HG03460 (cell line): ENCODE measurements at regions not wholly inside any gene's neighbourhood (a gene's known extent, or its start where the extent isn't known, plus 50 kb on each side); places are given as distances from the start of the nearest gene placed in this dataset.
"Not testable (repeated sequence)": the region's sequence is repeated elsewhere in the genome, so short reads cannot be mapped to it uniquely, and the experiment has no call there.

Experiments used
- ATAC-seq: cut with Tn5 transposase; IDR thresholded peaks from one replicate; pipeline ENCODE4 v1.9.1; 2021; ENCODE audit not compliant: unreplicated experiment

GRCh38 chr17:27090450-27091042, 203.4 kb upstream of the WSB1 start:
- ATAC-seq: not testable (repeated sequence)

- no peak for ATAC-seq
These were observed 202.8 kb upstream of the WSB1 start for GRCh38 chr17:27091043-27091497.

GRCh38 chr17:27094179-27094578, 199.7 kb upstream of the WSB1 start:
- not testable (repeated sequence) for ATAC-seq

GRCh38 chr17:27095821-27096220, 198.1 kb upstream of the WSB1 start:
- not testable (repeated sequence) for ATAC-seq

- ATAC-seq: not testable (repeated sequence)
These were observed 194.6 kb upstream of the WSB1 start for GRCh38 chr17:27099266-27099665.

- not testable (repeated sequence) for ATAC-seq
These were observed 189.2 kb upstream of the WSB1 start for GRCh38 chr17:27104605-27105221.

GRCh38 chr17:27105636-27106035, 188.3 kb upstream of the WSB1 start:
- ATAC-seq: no peak

- ATAC-seq: no peak
These were observed 187.4 kb upstream of the WSB1 start for GRCh38 chr17:27106347-27106981.

GRCh38 chr17:27106982-27107360, 186.9 kb upstream of the WSB1 start:
- ATAC-seq: no peak

- not testable (repeated sequence) for ATAC-seq
These were observed 186.3 kb upstream of the WSB1 start for GRCh38 chr17:27107386-27108328.

- ATAC-seq: no peak
These were observed 184.6 kb upstream of the WSB1 start for GRCh38 chr17:27109346-27109745.

- no peak for ATAC-seq
These were observed 140.9 kb upstream of the WSB1 start for GRCh38 chr17:27153005-27153404.

GRCh38 chr17:27155866-27156265, 138.0 kb upstream of the WSB1 start:
- no peak for ATAC-seq

GRCh38 chr17:27157297-27157696, 136.6 kb upstream of the WSB1 start:
- no peak for ATAC-seq

GRCh38 chr17:27157898-27158297, 136.0 kb upstream of the WSB1 start:
- no peak for ATAC-seq

- ATAC-seq: no peak
These were observed 135.5 kb upstream of the WSB1 start for GRCh38 chr17:27158382-27158781.

GRCh38 chr17:27180322-27180721, 113.6 kb upstream of the WSB1 start:
- no peak for ATAC-seq

GRCh38 chr17:27181379-27181925, 112.5 kb upstream of the WSB1 start:
- ATAC-seq: not testable (repeated sequence)

GRCh38 chr17:27181935-27182334, 112.0 kb upstream of the WSB1 start:
- no peak for ATAC-seq

- not testable (repeated sequence) for ATAC-seq
These were observed 96.4 kb upstream of the WSB1 start for GRCh38 chr17:27197505-27197904.

GRCh38 chr17:27199948-27200347, 94.0 kb upstream of the WSB1 start:
- no peak for ATAC-seq
